Vagina (tissue), 2 donors: ENCODE measurements at regions not wholly inside any gene's neighbourhood (a gene's known extent, or its start where the extent isn't known, plus 50 kb on each side); places are given as distances from the start of the nearest gene placed in this dataset.
"Not testable (repeated sequence)": the region's sequence is repeated elsewhere in the genome, so short reads cannot be mapped to it uniquely, and the experiment has no call there.

Source experiments
- DNase-seq, 2 donors: peaks; one replicate each; pipeline ENCODE4 v3.0.0-alpha.2; 2017; ENCODE audit errors: extremely low spot score in 2 of 2
- H3K27ac ChIP-seq: fragments of 200-600 bp; sonication (generic); one replicate; pipeline ENCODE4 v1.5.1; 2019
- H3K27me3 ChIP-seq: fragments of 200-600 bp; sonication (generic); one replicate; pipeline ENCODE4 v1.5.1; 2019
- H3K36me3 ChIP-seq, 2 donors: fragments of 200-600 bp; sonication (generic); one replicate each; pipeline ENCODE4 v1.5.1; 2017 to 2019
- H3K4me1 ChIP-seq: fragments of 200-600 bp; sonication (generic); one replicate; pipeline ENCODE4 v1.5.1; 2019
- H3K4me3 ChIP-seq, 2 donors: fragments of 200-600 bp; sonication (generic); 1 replicate in 1 of 2; 2 replicates in 1 of 2; pipeline ENCODE4 v1.5.1; 2016 to 2019
- H3K9me3 ChIP-seq: fragments of 200-600 bp; sonication (generic); one replicate; pipeline ENCODE4 v1.5.1; 2019
- CTCF ChIP-seq, 3 experiments: fragments of 450-650 bp in 2 of 3; fragments of 200-600 bp in 1 of 3; sonication (generic) in 1 of 3; IDR thresholded peaks; one replicate each; pipeline ENCODE4 v1.5.1; 2017 to 2019; ENCODE audit warnings: antibody characterized with exemption in 3 of 3, mild to moderate bottlenecking in 2 of 3, moderate library complexity in 2 of 3
- POLR2A ChIP-seq, 2 donors: fragments of 450-650 bp; IDR thresholded peaks; one replicate each; pipeline ENCODE4 v1.6.1; 2017; ENCODE audit warnings: antibody characterized with exemption in 2 of 2, mild to moderate bottlenecking in 2 of 2, moderate library complexity in 2 of 2
- POLR2AphosphoS5 ChIP-seq, 2 donors: sonication (generic); formaldehyde crosslinking; IDR thresholded peaks; one replicate each; pipeline ENCODE4 v1.9.0; 2017; ENCODE audit warnings: antibody characterized with exemption in 2 of 2, mild to moderate bottlenecking in 2 of 2, low read depth in 1 of 2; ENCODE audit not compliant: insufficient read depth in 1 of 2
- intact Hi-C: fragments of 100-400 bp; cut with DNase I; formaldehyde crosslinking; loops from one replicate; pipeline ENCODE4 v1.15.1; 2023

- H3K4me3 ChIP-seq, result no peak overlapping the region
- no peak overlapping the region for H3K27ac ChIP-seq
- DNase-seq, result no peak
- H3K4me1 ChIP-seq, result no peaks in the 10 kb centered on the region
- H3K9me3 ChIP-seq, result no peaks in the 10 kb centered on the region
- TF ChIP-seq CTCF (IDR thresholded peaks at IDR 0.05) (no peak), POLR2A (IDR thresholded peaks at IDR 0.05) (no peak), POLR2AphosphoS5 (IDR thresholded peaks at IDR 0.05; ENCODE audit: insufficient read depth in 1 of 2, low read depth in 1 of 2) (no peak)
- H3K27me3 ChIP-seq, result no peaks in the 10 kb centered on the region
- intact Hi-C loops, result no loop called here
- no peaks in the 10 kb centered on the region for H3K36me3 ChIP-seq
Observed at GRCh38 chr3:70464465-70464864, 152.0 kb upstream of the MDFIC2 start.

- intact Hi-C loops, H3K4me1 ChIP-seq, H3K9me3 ChIP-seq: not testable (repeated sequence)
Observed at GRCh38 chr3:70450220-70450619, 137.8 kb upstream of the MDFIC2 start.

GRCh38 chr3:70435422-70435821, 123.0 kb upstream of the MDFIC2 start:
- H3K27ac ChIP-seq, H3K9me3 ChIP-seq, intact Hi-C loops: not testable (repeated sequence)

More at GRCh38 chr3:70450220-70450619, 137.8 kb upstream of the MDFIC2 start:
- DNase-seq, H3K27me3 ChIP-seq, H3K36me3 ChIP-seq, H3K27ac ChIP-seq, H3K4me3 ChIP-seq: not testable (repeated sequence)

GRCh38 chr3:70433091-70433490, 120.7 kb upstream of the MDFIC2 start:
- TF ChIP-seq POLR2A (IDR thresholded peaks at IDR 0.05), result no peak
- no peak for TF ChIP-seq POLR2AphosphoS5 (IDR thresholded peaks at IDR 0.05; ENCODE audit: insufficient read depth in 1 of 2, low read depth in 1 of 2)
- no peak for TF ChIP-seq CTCF (IDR thresholded peaks at IDR 0.05)
- no peaks in the 10 kb centered on the region for H3K27me3 ChIP-seq
- intact Hi-C loops, result no loop called here
- H3K4me3 ChIP-seq, result no peak overlapping the region
- DNase-seq, result no peak
- H3K27ac ChIP-seq, result no peak overlapping the region
- H3K4me1 ChIP-seq, result no peaks in the 10 kb centered on the region
- no peaks in the 10 kb centered on the region for H3K36me3 ChIP-seq
- H3K9me3 ChIP-seq, result no peaks in the 10 kb centered on the region

More at GRCh38 chr3:70435422-70435821, 123.0 kb upstream of the MDFIC2 start:
- not testable (repeated sequence) for H3K27me3 ChIP-seq, H3K36me3 ChIP-seq, H3K4me1 ChIP-seq, H3K4me3 ChIP-seq, DNase-seq

GRCh38 chr3:70431911-70432310, 119.5 kb upstream of the MDFIC2 start:
- H3K4me3 ChIP-seq, result no peak overlapping the region
- H3K36me3 ChIP-seq, result no peaks in the 10 kb centered on the region
- H3K9me3 ChIP-seq, result no peaks in the 10 kb centered on the region
- no peaks in the 10 kb centered on the region for H3K4me1 ChIP-seq
- TF ChIP-seq POLR2A (IDR thresholded peaks at IDR 0.05) (no peak), CTCF (IDR thresholded peaks at IDR 0.05) (no peak), POLR2AphosphoS5 (IDR thresholded peaks at IDR 0.05; ENCODE audit: insufficient read depth in 1 of 2, low read depth in 1 of 2) (no peak)
- DNase-seq, result no peak
- H3K27me3 ChIP-seq, result no peaks in the 10 kb centered on the region
- no peak overlapping the region for H3K27ac ChIP-seq
- intact Hi-C loops, result no loop called here

GRCh38 chr3:70426071-70426470, 113.6 kb upstream of the MDFIC2 start:
- H3K27ac ChIP-seq, result no peak overlapping the region

More at GRCh38 chr3:70426071-70426470, 113.6 kb upstream of the MDFIC2 start:
- H3K27me3 ChIP-seq, result no peaks in the 10 kb centered on the region
- intact Hi-C loops, result no loop called here
- no peaks in the 10 kb centered on the region for H3K36me3 ChIP-seq
- no peaks in the 10 kb centered on the region for H3K9me3 ChIP-seq
- no peak for DNase-seq
- TF ChIP-seq CTCF (IDR thresholded peaks at IDR 0.05), result no peak
- no peak for TF ChIP-seq POLR2AphosphoS5 (IDR thresholded peaks at IDR 0.05; ENCODE audit: insufficient read depth in 1 of 2, low read depth in 1 of 2)
- no peak for TF ChIP-seq POLR2A (IDR thresholded peaks at IDR 0.05)
- H3K4me1 ChIP-seq, result no peaks in the 10 kb centered on the region
- no peak overlapping the region for H3K4me3 ChIP-seq
